Right atrium auricular region (tissue), 2 donors: ENCODE measurements at regions not wholly inside any gene's neighbourhood (a gene's known extent, or its start where the extent isn't known, plus 50 kb on each side); places are given as distances from the start of the nearest gene placed in this dataset.

Source experiments
- DNase-seq: peaks from one replicate; pipeline ENCODE4 v3.0.0-alpha.2; 2019; ENCODE audit warnings: low spot score
- H3K27ac ChIP-seq, 2 donors: fragments of 200-600 bp; sonication (generic); 1 replicate in 1 of 2; 2 replicates in 1 of 2; pipeline ENCODE4 v1.5.1; 2016 to 2019
- H3K27me3 ChIP-seq, 2 donors: fragments of 200-600 bp; sonication (generic); one replicate each; pipeline versions ENCODE4 v1.5.1 to v1.6.0; 2017 to 2019
- H3K36me3 ChIP-seq: fragments of 200-600 bp; sonication (generic); one replicate; pipeline ENCODE4 v1.5.1; 2016
- H3K4me1 ChIP-seq, 2 donors: fragments of 200-600 bp; sonication (generic); one replicate each; pipeline versions ENCODE4 v1.5.1 to v1.6.0; 2017 to 2019
- H3K4me3 ChIP-seq, 2 donors: fragments of 200-600 bp; sonication (generic); 1 replicate in 1 of 2; 2 replicates in 1 of 2; pipeline ENCODE4 v1.5.1; 2017 to 2019; ENCODE audit warnings: mild to moderate bottlenecking in 1 of 2, moderate library complexity in 1 of 2
- H3K9me3 ChIP-seq, 2 donors: fragments of 200-600 bp; sonication (generic); one replicate each; pipeline ENCODE4 v1.5.1; 2019
- TF ChIP-seq, protein P1 (sequence below), 2 donors: fragments of 200-600 bp; sonication (generic); IDR thresholded peaks; one replicate each; pipeline ENCODE4 v1.5.1; 2019; ENCODE audit warnings: antibody characterized with exemption in 2 of 2

DNA sequence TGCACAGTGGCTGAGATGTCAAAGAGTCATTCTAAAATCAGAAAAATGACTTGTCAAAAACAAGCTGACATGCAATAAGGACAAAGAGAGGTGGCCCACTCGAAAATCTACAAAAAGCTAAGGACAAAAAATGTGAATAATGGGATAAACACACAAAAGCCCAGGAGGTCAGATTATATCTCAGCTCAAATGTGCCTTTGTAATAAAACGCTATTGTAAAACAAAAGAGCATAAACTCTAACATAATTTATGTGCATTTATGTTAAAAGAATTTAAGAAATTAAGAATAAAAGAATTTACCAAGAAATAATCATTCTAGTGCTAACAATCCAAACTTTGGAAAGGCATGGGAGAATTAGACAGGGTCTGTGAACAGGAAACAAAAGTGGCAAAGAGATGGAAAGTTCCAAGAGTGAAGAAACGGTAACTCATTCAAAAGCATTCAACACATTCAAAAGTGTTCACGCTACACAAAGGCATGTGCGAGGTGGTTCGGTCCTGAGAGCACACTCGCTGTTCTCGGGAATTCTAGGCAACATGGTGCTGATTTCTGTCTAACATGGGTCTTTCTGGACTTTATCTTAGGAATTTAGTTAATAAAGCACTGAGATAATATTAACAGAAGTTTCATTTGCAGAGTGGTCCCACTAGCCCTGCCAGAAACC lies 197.7 kb downstream of the KATNAL1 start:
- Histone ChIP-seq H3K36me3 (no peaks in the 10 kb centered on the region), H3K4me1 (peaks cover 0 to 20% of the 10 kb centered on the region in 2 donors), H3K4me3 (no peak overlapping the region), H3K27ac (no peak overlapping the region), H3K27me3 (no peaks in the 10 kb centered on the region), H3K9me3 (no peaks in the 10 kb centered on the region)
- TF ChIP-seq, protein P1, sequence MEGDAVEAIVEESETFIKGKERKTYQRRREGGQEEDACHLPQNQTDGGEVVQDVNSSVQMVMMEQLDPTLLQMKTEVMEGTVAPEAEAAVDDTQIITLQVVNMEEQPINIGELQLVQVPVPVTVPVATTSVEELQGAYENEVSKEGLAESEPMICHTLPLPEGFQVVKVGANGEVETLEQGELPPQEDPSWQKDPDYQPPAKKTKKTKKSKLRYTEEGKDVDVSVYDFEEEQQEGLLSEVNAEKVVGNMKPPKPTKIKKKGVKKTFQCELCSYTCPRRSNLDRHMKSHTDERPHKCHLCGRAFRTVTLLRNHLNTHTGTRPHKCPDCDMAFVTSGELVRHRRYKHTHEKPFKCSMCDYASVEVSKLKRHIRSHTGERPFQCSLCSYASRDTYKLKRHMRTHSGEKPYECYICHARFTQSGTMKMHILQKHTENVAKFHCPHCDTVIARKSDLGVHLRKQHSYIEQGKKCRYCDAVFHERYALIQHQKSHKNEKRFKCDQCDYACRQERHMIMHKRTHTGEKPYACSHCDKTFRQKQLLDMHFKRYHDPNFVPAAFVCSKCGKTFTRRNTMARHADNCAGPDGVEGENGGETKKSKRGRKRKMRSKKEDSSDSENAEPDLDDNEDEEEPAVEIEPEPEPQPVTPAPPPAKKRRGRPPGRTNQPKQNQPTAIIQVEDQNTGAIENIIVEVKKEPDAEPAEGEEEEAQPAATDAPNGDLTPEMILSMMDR (IDR thresholded peaks at IDR 0.05): no peak
- DNase-seq: no peak

DNA sequence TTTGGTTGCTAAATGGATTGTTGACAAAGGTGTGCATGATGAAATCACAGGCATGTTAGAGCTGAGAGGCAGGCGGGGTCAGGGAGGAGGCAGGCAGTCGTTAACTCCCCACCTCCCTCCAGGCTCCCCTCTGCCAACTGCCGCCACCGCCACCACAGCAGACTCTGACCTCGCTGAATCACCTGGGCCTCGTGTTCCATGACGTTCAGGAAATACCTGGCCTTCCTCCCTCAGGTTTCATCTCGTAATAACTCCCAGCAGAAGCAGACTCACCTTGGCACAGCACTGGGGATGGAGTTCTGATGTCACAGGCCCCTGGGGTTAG lies 198.5 kb downstream of the KATNAL1 start:
- no peak for DNase-seq
- Histone ChIP-seq H3K9me3 (no peaks in the 10 kb centered on the region), H3K36me3 (no peaks in the 10 kb centered on the region), H3K4me3 (no peak overlapping the region), H3K27me3 (no peaks in the 10 kb centered on the region), H3K4me1 (peaks cover 0 to 13% of the 10 kb centered on the region in 2 donors), H3K27ac (no peak overlapping the region)
- TF ChIP-seq, protein P1 (IDR thresholded peaks at IDR 0.05): no peak

DNA sequence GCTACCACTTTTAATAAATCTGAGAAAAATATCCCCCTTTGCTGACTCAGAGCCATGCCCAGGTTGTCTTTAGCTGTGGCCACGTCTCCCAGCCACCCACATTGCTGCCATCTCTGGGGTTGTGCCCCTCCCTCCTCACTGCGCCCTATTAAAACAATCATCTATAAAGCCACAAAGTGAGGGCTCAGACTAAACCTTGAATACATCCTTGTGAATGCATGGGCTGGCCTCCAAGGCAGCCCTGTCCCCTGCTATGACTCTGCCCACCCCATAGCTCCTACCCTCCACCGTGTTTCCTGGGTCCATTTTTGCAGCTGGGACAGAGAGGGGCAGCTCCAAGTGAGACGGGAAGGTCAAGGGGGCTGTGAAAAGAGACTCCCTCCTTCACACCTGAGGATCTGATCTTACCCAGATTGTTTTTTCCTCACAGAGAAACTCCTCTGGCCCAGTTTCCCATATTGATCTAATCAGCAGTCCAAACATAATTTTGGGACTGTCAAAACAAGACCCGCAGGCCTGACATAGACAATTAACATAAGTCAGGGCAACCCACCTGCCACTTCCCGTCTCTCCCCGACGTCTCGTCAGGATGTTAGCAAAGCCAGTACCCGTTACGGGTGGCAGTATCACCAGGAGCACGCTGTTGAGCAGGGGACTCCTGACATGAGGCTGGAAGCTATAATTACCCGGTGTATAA lies 199.0 kb downstream of the KATNAL1 start:
- no peaks in the 10 kb centered on the region for H3K36me3 ChIP-seq
- peaks cover 0 to 8% of the 10 kb centered on the region in 2 donors for H3K4me1 ChIP-seq
- TF ChIP-seq, protein P1 (IDR thresholded peaks at IDR 0.05): no peak
- no peak overlapping the region for H3K27ac ChIP-seq
- H3K4me3 ChIP-seq: no peak overlapping the region
- H3K27me3 ChIP-seq: no peaks in the 10 kb centered on the region
- no peaks in the 10 kb centered on the region for H3K9me3 ChIP-seq
- DNase-seq: no peak

DNA sequence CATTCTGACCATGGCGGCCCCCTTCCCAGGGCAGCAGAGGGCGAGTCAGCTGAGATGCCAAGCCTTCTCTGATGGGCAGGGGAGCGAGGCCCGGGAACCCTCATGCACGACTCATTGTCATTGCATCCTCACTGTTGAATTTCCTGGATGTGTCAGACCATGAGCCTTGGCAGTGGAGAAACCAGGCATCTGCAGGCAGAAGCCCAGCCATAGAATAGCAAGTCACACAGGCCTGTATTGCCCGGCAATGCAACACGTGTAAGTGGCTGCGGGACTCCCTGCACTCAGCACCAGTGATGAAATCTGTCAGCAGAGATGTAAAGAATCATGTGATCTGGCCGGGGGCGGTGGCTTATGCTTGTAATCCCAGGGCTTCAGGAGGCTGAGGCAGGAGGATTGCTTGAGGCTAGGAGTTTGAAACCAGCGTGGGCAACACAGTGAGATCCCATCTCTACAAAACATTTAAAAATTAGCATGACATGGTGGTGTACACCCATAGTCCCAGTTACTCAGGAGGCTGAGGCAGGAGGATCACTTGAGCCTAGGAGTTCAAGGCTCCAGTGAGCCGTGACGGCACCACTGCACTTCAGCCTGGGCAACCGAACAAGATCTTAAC lies 199.7 kb downstream of the KATNAL1 start:
- Histone ChIP-seq H3K9me3 (no peaks in the 10 kb centered on the region), H3K27ac (no peak overlapping the region), H3K36me3 (no peaks in the 10 kb centered on the region), H3K4me3 (no peak overlapping the region), H3K4me1 (peaks cover 0 to 2% of the 10 kb centered on the region in 2 donors), H3K27me3 (no peaks in the 10 kb centered on the region)
- DNase-seq: no peak
- TF ChIP-seq, protein P1 (IDR thresholded peaks at IDR 0.05): no peak

DNA sequence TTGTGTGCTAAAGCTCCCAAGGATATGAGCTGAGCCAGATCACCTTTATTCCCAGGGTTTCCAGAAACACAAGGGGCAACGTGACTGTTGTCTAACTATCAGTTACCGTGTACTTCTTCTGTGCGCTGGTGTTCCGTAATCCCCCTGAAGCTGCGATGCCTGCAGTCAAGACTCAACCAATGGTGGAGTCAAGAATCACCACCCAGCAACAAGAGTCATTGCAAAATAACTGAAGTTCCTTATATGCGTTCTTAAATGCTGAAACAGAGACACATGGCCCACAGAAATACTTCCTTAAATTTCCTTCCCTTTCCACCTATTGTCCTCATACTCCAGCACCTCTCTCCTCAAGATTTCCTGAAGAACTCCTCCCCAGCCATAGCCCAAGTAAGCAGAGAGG lies 200.2 kb downstream of the KATNAL1 start:
- TF ChIP-seq, protein P1 (IDR thresholded peaks at IDR 0.05): no peak
- H3K27ac ChIP-seq: no peak overlapping the region
- H3K27me3 ChIP-seq: no peaks in the 10 kb centered on the region
- H3K36me3 ChIP-seq: no peaks in the 10 kb centered on the region
- H3K9me3 ChIP-seq: no peaks in the 10 kb centered on the region
- no peak for DNase-seq
- no peak overlapping the region for H3K4me3 ChIP-seq
- H3K4me1 ChIP-seq: no peaks in the 10 kb centered on the region
